A549 (cell line): ENCODE measurements at regions not wholly inside any gene's neighbourhood (a gene's known extent, or its start where the extent isn't known, plus 50 kb on each side); places are given as distances from the start of the nearest gene placed in this dataset.

Experiments
- ATAC-seq, 2 experiments: fragments of 200-7000 bp in 1 of 2; fragments of >200 bp in 1 of 2; cut with Nextera tagmentation in 1 of 2; cut with Tn5 transposase in 1 of 2; 3 replicates each; pipeline versions ENCODE4 v1.8.0 to v1.9.1; 2018 to 2020; ENCODE audit warnings: mild to moderate bottlenecking in 1 of 2, moderate library complexity in 1 of 2
- CTCF ChIA-PET: fragments of 300-600 bp; sonication (Branson Sonifier 250); formaldehyde crosslinking; extraction: SDS; loops from one replicate; lab custom pipeline; 2021; ENCODE audit warnings: antibody characterized with exemption, inconsistent platforms; lab: Yijun Ruan, JAX
- POLR2A ChIA-PET: fragments of 350-600 bp; formaldehyde crosslinking; extraction: SDS; loops from one replicate; lab custom pipeline; 2021; ENCODE audit warnings: antibody characterized with exemption, inconsistent platforms; lab: Yijun Ruan, JAX
- DNase-seq, 2 experiments: peaks; one replicate each; pipeline versions ENCODE4 v3.0.0 to v3.0.0-alpha.2; 2011 to 2016; ENCODE audit warnings: low read depth in 1 of 2, low spot score in 1 of 2
- FAIRE-seq: peaks from 2 replicates; lab custom pipeline; 2011; peaks lifted over from hg19 to GRCh38; lab: Jason Lieb, UNC
- H3K27ac ChIP-seq, 2 experiments: fragments of >200 bp; sonication (Bioruptor Twin); formaldehyde crosslinking; 3 replicates each; pipeline ENCODE4 v1.5.1; 2016 to 2017
- H3K4me1 ChIP-seq: fragments of >200 bp; sonication (Bioruptor Twin); formaldehyde crosslinking; 3 replicates; pipeline ENCODE4 v1.6.1; 2016
- H3K4me2 ChIP-seq: fragments of >200 bp; sonication (Bioruptor Twin); formaldehyde crosslinking; 3 replicates; pipeline ENCODE4 v1.6.1; 2016
- H3K4me3 ChIP-seq: fragments of >200 bp; sonication (Bioruptor Twin); formaldehyde crosslinking; 3 replicates; pipeline ENCODE4 v1.5.1; 2016
- H3K9me3 ChIP-seq: fragments of >200 bp; sonication (Bioruptor Twin); formaldehyde crosslinking; 3 replicates; pipeline ENCODE4 v1.6.1; 2016
- BHLHE40 ChIP-seq: IDR thresholded peaks from 2 replicates; pipeline ENCODE4 v1.6.1; 2012; ENCODE audit warnings: low read depth, low read length, inconsistent platforms
- CEBPB ChIP-seq, 2 experiments: fragments of >200 bp in 1 of 2; sonication (Bioruptor Twin) in 1 of 2; formaldehyde crosslinking in 1 of 2; IDR thresholded peaks; 2 replicates each; pipeline ENCODE4 v1.6.1; 2012 to 2016
- CHD4 ChIP-seq: fragments of 200-600 bp; sonication (generic); IDR thresholded peaks from 2 replicates; pipeline ENCODE4 v1.6.1; 2016; ENCODE audit warnings: antibody characterized with exemption, mild to moderate bottlenecking, borderline replicate concordance
- E2F6 ChIP-seq: IDR thresholded peaks from 2 replicates; pipeline ENCODE4 v1.6.1; 2012; ENCODE audit warnings: low read depth, borderline replicate concordance
- EHF ChIP-seq: fragments of 250-450 bp; sonication (Bioruptor Pico); IDR thresholded peaks from 2 replicates; pipeline ENCODE4 v1.5.0; 2020; ENCODE audit warnings: mild to moderate bottlenecking
- ESRRA ChIP-seq: fragments of 150-350 bp; IDR thresholded peaks from 2 replicates; pipeline ENCODE4 v1.6.1; 2014; ENCODE audit warnings: mild to moderate bottlenecking, low read length, borderline replicate concordance
- FOSB ChIP-seq: fragments of 250-450 bp; sonication (Bioruptor Pico); IDR thresholded peaks from 2 replicates; pipeline ENCODE4 v1.5.0; 2020; ENCODE audit warnings: mild to moderate bottlenecking, moderate library complexity
- FOSL2 ChIP-seq, 2 experiments: fragments of 450-650 bp in 1 of 2; fragments of >200 bp in 1 of 2; sonication (Bioruptor Twin) in 1 of 2; formaldehyde crosslinking; IDR thresholded peaks; 2 replicates each; pipeline versions ENCODE4 v1.5.0 to v1.6.1; 2016 to 2020; ENCODE audit warnings: mild to moderate bottlenecking in 1 of 2, moderate library complexity in 1 of 2
- FOXS1 ChIP-seq: fragments of 250-450 bp; sonication (Bioruptor Pico); IDR thresholded peaks from 2 replicates; pipeline ENCODE4 v1.5.0; 2020; ENCODE audit warnings: mild to moderate bottlenecking, moderate library complexity
- GATA3 ChIP-seq: IDR thresholded peaks from 2 replicates; pipeline ENCODE4 v1.6.1; 2012; ENCODE audit warnings: borderline replicate concordance
- HDAC2 ChIP-seq: fragments of 200-600 bp; sonication (generic); IDR thresholded peaks from 2 replicates; pipeline ENCODE4 v1.6.1; 2016
- HEYL ChIP-seq: fragments of 250-450 bp; sonication (Bioruptor Pico); IDR thresholded peaks from 2 replicates; pipeline ENCODE4 v1.8.0; 2021; ENCODE audit warnings: mild to moderate bottlenecking, moderate library complexity
- HOXA7 ChIP-seq: fragments of 250-450 bp; sonication (Bioruptor Pico); IDR thresholded peaks from 2 replicates; pipeline ENCODE4 v1.5.0; 2020; ENCODE audit warnings: mild to moderate bottlenecking, moderate library complexity
- JUNB ChIP-seq: fragments of >200 bp; sonication (Bioruptor Twin); formaldehyde crosslinking; IDR thresholded peaks from 2 replicates; pipeline ENCODE4 v1.6.1; 2016
- KDM5A ChIP-seq: fragments of 200-600 bp; sonication (generic); IDR thresholded peaks from 2 replicates; pipeline ENCODE4 v1.6.1; 2016; ENCODE audit warnings: antibody characterized with exemption, mild to moderate bottlenecking
- MAFK ChIP-seq: fragments of 450-650 bp; IDR thresholded peaks from 2 replicates; pipeline ENCODE4 v1.6.1; 2014; ENCODE audit not compliant: partially characterized antibody
- MAZ ChIP-seq: fragments of 150-350 bp; IDR thresholded peaks from 2 replicates; pipeline ENCODE4 v1.6.1; 2014; ENCODE audit warnings: antibody characterized with exemption, low read depth, low read length, borderline replicate concordance
- NFE2L2 ChIP-seq: fragments of 150-350 bp; conservative IDR thresholded peaks from 2 replicates; pipeline ENCODE4 v1.6.1; 2014; ENCODE audit warnings: low read length
- NR3C1 ChIP-seq: fragments of >200 bp; sonication (Bioruptor Twin); formaldehyde crosslinking; IDR thresholded peaks from 3 replicates; pipeline ENCODE4 v1.6.1; 2017
- PHF8 ChIP-seq: fragments of 200-600 bp; sonication (generic); IDR thresholded peaks from 2 replicates; pipeline ENCODE4 v1.6.1; 2016; ENCODE audit warnings: low read depth, mild to moderate bottlenecking, antibody characterized with exemption, moderate library complexity, borderline replicate concordance
- POLR2A ChIP-seq: IDR thresholded peaks from 2 replicates; pipeline ENCODE4 v1.6.1; 2012; ENCODE audit warnings: mild to moderate bottlenecking, low read length
- POLR2AphosphoS2 ChIP-seq: conservative IDR thresholded peaks from 2 replicates; pipeline ENCODE4 v1.6.1; 2012; ENCODE audit warnings: low read length, improper control_type of control experiment, inconsistent platforms
- RAD21 ChIP-seq, 2 experiments: fragments of >200 bp in 1 of 2; sonication (Bioruptor Twin) in 1 of 2; formaldehyde crosslinking in 1 of 2; IDR thresholded peaks in 1 of 2; conservative IDR thresholded peaks in 1 of 2; 2 replicates in 1 of 2; 3 replicates in 1 of 2; pipeline ENCODE4 v1.6.1; 2012 to 2018; ENCODE audit warnings: inconsistent platforms in 1 of 2
- RCOR1 ChIP-seq: fragments of 150-350 bp; IDR thresholded peaks from 2 replicates; pipeline ENCODE4 v1.6.1; 2014; ENCODE audit warnings: antibody characterized with exemption, low read length, low read depth
- RFX5 ChIP-seq: fragments of 450-650 bp; IDR thresholded peaks from 2 replicates; pipeline ENCODE4 v1.7.1; 2014; ENCODE audit warnings: antibody characterized with exemption, mild to moderate bottlenecking, moderate library complexity
- RNF2 ChIP-seq: fragments of 200-600 bp; sonication (generic); IDR thresholded peaks from 2 replicates; pipeline ENCODE4 v1.6.1; 2016; ENCODE audit warnings: low read depth, mild to moderate bottlenecking, antibody characterized with exemption, moderate library complexity, borderline replicate concordance
- SMC3 ChIP-seq: fragments of >200 bp; sonication (Bioruptor Twin); formaldehyde crosslinking; IDR thresholded peaks from 3 replicates; pipeline ENCODE4 v1.6.1; 2018; ENCODE audit warnings: inconsistent platforms
- SREBF2 ChIP-seq: fragments of 450-650 bp; IDR thresholded peaks from 2 replicates; pipeline ENCODE4 v1.6.1; 2014; ENCODE audit warnings: mild to moderate bottlenecking, moderate library complexity
- TFCP2L1 ChIP-seq: fragments of 250-450 bp; sonication (Bioruptor Pico); IDR thresholded peaks from 2 replicates; pipeline ENCODE4 v1.5.0; 2021; ENCODE audit warnings: mild to moderate bottlenecking
- TP53 ChIP-seq: fragments of 250-450 bp; sonication (Bioruptor Pico); IDR thresholded peaks from 2 replicates; pipeline ENCODE4 v1.5.0; 2021; ENCODE audit warnings: mild to moderate bottlenecking, moderate library complexity
- ZFP36 ChIP-seq: fragments of 450-650 bp; IDR thresholded peaks from 2 replicates; pipeline ENCODE4 v1.6.1; 2014; ENCODE audit warnings: borderline replicate concordance; ENCODE audit not compliant: partially characterized antibody
- ZSCAN20 ChIP-seq: fragments of 250-450 bp; sonication (Bioruptor Pico); IDR thresholded peaks from 2 replicates; pipeline ENCODE4 v1.8.0; 2022; ENCODE audit warnings: mild to moderate bottlenecking, moderate library complexity
- WGBS: methylation state at CpG from one replicate; pipeline ENCODE4 v1.1.6; 2017; ENCODE audit errors: missing lambda C conversion rate; 5-methylcytosine and 5-hydroxymethylcytosine counted together
- TF ChIP-seq, protein P1 (sequence below): fragments of 200-600 bp; sonication (generic); IDR thresholded peaks from 2 replicates; pipeline ENCODE4 v1.6.1; 2016; ENCODE audit warnings: antibody characterized with exemption, mild to moderate bottlenecking, moderate library complexity
- TF ChIP-seq, protein P2 (sequence below): fragments of 250-450 bp; sonication (Bioruptor Pico); IDR thresholded peaks from 2 replicates; pipeline ENCODE4 v1.5.0; 2020; ENCODE audit warnings: low read depth, mild to moderate bottlenecking, moderate library complexity

DNA sequence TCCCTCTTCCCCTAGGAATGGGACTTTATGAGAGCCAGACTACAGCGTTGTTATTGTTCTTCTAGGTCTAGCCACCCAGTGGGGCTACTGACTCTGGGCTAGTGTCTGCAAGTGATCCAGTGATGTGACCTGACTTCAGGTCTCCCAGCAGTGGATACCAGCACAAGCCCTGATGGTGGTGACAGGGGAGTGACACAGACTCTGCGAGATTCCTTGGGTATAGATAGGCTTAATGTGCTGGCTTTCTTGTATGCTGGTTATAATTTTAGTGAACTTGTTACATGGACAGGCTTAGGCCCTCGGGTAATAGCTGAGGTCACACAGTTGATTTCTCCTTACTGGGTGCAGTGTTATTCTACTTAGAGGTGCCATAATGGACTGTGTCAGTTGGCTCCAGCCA lies 106.9 kb downstream of the TBC1D30 start:
- no peaks in the 10 kb centered on the region for H3K4me1 ChIP-seq
- ATAC-seq: no peak
- H3K4me2 ChIP-seq: no peak overlapping the region
- TF ChIP-seq SMC3: no peak
- TF ChIP-seq, protein P1, sequence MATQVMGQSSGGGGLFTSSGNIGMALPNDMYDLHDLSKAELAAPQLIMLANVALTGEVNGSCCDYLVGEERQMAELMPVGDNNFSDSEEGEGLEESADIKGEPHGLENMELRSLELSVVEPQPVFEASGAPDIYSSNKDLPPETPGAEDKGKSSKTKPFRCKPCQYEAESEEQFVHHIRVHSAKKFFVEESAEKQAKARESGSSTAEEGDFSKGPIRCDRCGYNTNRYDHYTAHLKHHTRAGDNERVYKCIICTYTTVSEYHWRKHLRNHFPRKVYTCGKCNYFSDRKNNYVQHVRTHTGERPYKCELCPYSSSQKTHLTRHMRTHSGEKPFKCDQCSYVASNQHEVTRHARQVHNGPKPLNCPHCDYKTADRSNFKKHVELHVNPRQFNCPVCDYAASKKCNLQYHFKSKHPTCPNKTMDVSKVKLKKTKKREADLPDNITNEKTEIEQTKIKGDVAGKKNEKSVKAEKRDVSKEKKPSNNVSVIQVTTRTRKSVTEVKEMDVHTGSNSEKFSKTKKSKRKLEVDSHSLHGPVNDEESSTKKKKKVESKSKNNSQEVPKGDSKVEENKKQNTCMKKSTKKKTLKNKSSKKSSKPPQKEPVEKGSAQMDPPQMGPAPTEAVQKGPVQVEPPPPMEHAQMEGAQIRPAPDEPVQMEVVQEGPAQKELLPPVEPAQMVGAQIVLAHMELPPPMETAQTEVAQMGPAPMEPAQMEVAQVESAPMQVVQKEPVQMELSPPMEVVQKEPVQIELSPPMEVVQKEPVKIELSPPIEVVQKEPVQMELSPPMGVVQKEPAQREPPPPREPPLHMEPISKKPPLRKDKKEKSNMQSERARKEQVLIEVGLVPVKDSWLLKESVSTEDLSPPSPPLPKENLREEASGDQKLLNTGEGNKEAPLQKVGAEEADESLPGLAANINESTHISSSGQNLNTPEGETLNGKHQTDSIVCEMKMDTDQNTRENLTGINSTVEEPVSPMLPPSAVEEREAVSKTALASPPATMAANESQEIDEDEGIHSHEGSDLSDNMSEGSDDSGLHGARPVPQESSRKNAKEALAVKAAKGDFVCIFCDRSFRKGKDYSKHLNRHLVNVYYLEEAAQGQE: no peak
- no peak for TF ChIP-seq GATA3
- TF ChIP-seq NFE2L2: no peak
- no peak for TF ChIP-seq FOSL2 (IDR thresholded peaks at IDR 0.05)
- TF ChIP-seq FOSL2 (CRISPR knock-in tag; IDR thresholded peaks at IDR 0.05): no peak
- no peak for TF ChIP-seq KDM5A
- TF ChIP-seq MAFK: no peak
- no peak for TF ChIP-seq CEBPB (IDR thresholded peaks at IDR 0.05)
- no peak for TF ChIP-seq MAZ
- no peak for TF ChIP-seq POLR2A
- TF ChIP-seq FOSB: no peak
- no peak for TF ChIP-seq FOXS1 (CRISPR knock-in tag)
- no peak for TF ChIP-seq SREBF2
- TF ChIP-seq RAD21 (conservative IDR thresholded peaks at IDR 0.05 in 1 of 2, IDR thresholded peaks at IDR 0.05 in 1 of 2): no peak
- no peak for TF ChIP-seq RNF2
- no peak for FAIRE-seq
- WGBS: 31% methylated on average over 3 of the region's 3 CpGs
- no peak overlapping the region for H3K27ac ChIP-seq
- CTCF ChIA-PET: interaction anchor here (0.9 kb wide), 1 partner anchor 14 kb away, joined by 3 read pairs; no protein-coding TSS in a partner anchor
- POLR2A ChIA-PET: no interaction called here
- H3K9me3 ChIP-seq: no peaks in the 10 kb centered on the region
- no peak for DNase-seq
- no peak overlapping the region for H3K4me3 ChIP-seq

DNA sequence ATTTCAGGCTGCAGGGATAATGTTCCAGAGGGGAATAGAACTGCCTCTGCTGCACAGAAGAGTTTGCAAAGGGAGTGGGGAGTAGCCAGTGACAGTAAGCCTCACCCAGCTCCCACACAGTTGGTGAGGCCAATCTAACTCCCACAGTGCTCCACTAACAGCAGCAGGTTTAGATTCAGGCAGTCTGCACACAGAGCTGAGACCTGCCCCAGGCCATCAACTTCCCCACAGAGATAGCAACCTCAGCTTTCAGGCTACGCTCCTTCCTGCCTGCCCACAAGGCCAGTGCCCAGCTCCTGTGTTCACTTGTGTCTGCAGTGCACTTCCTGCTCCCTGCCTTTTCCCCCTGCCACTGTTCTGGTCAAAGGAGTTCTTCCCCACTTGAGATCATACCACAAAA lies 107.5 kb downstream of the TBC1D30 start:
- no peak overlapping the region for H3K4me2 ChIP-seq
- TF ChIP-seq TFCP2L1 (no peak), ESRRA (no peak), HEYL (no peak), CEBPB (IDR thresholded peaks at IDR 0.05) (no peak), HDAC2 (no peak), RFX5 (no peak), ZFP36 (no peak), CHD4 (no peak), GATA3 (no peak)
- no peak overlapping the region for H3K4me3 ChIP-seq
- no peak for ATAC-seq
- no peak for DNase-seq
- WGBS: 20% methylated on average over 1 of the region's 1 CpG
- H3K9me3 ChIP-seq: no peaks in the 10 kb centered on the region
- no peak overlapping the region for H3K27ac ChIP-seq
- FAIRE-seq: no peak
- H3K4me1 ChIP-seq: no peaks in the 10 kb centered on the region
- ChIA-PET POLR2A (no interaction called here), CTCF (interaction anchor here (0.9 to 1.3 kb wide), 3 partner anchors 13 to 49 kb away, joined by 3 read pairs; no protein-coding TSS in a partner anchor)

GRCh38 chr12:64933791-64934190 lies 109.3 kb downstream of the TBC1D30 start:
- no peaks in the 10 kb centered on the region for H3K4me1 ChIP-seq
- WGBS: 8% methylated on average over 2 of the region's 2 CpGs
- H3K4me2 ChIP-seq: no peak overlapping the region
- no peak for ATAC-seq
- POLR2A ChIA-PET: no interaction called here
- no peak for FAIRE-seq
- TF ChIP-seq FOSL2 (IDR thresholded peaks at IDR 0.05): no peak
- TF ChIP-seq FOSL2 (CRISPR knock-in tag; IDR thresholded peaks at IDR 0.05): no peak
- no peak for TF ChIP-seq BHLHE40
- no peak for TF ChIP-seq ZSCAN20 (CRISPR knock-in tag)
- TF ChIP-seq RNF2: no peak
- TF ChIP-seq TP53 (CRISPR knock-in tag): no peak
- no peak for TF ChIP-seq RFX5
- no peak for TF ChIP-seq RCOR1
- TF ChIP-seq EHF (CRISPR knock-in tag): no peak
- no peak for TF ChIP-seq POLR2AphosphoS2
- TF ChIP-seq, protein P2, sequence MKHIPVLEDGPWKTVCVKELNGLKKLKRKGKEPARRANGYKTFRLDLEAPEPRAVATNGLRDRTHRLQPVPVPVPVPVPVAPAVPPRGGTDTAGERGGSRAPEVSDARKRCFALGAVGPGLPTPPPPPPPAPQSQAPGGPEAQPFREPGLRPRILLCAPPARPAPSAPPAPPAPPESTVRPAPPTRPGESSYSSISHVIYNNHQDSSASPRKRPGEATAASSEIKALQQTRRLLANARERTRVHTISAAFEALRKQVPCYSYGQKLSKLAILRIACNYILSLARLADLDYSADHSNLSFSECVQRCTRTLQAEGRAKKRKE (CRISPR knock-in tag): no peak
- no peak for TF ChIP-seq PHF8
- TF ChIP-seq HDAC2: no peak
- TF ChIP-seq JUNB: no peak
- no peak for TF ChIP-seq KDM5A
- no peak for TF ChIP-seq NR3C1
- TF ChIP-seq HOXA7: no peak
- no peak for TF ChIP-seq E2F6
- TF ChIP-seq, all 56 proteins: peak for 0
- no peaks in the 10 kb centered on the region for H3K9me3 ChIP-seq
- CTCF ChIA-PET: interaction anchor here (1.0 kb wide), 1 partner anchor 325 kb away, joined by 4 read pairs; no protein-coding TSS in a partner anchor
- DNase-seq: no peak
- no peak overlapping the region for H3K27ac ChIP-seq
- no peak overlapping the region for H3K4me3 ChIP-seq
